Loucy (cell line): ENCODE measurements at regions not wholly inside any gene's neighbourhood (a gene's known extent, or its start where the extent isn't known, plus 50 kb on each side); places are given as distances from the start of the nearest gene placed in this dataset.

Experiments
- CTCF ChIP-seq: fragments of 200-600 bp; sonication (generic); conservative IDR thresholded peaks from 2 replicates; pipeline ENCODE4 v1.5.1; 2014; ENCODE audit warnings: mild to moderate bottlenecking, antibody characterized with exemption, low read length
- EZH2phosphoT487 ChIP-seq: fragments of 200-600 bp; IDR thresholded peaks from 2 replicates; pipeline ENCODE4 v1.6.1; 2018; ENCODE audit warnings: antibody characterized with exemption, mild to moderate bottlenecking, moderate library complexity, borderline replicate concordance

GRCh38 chr20:22866812-22867341, 168.2 kb upstream of the SSTR4 start:
- TF ChIP-seq CTCF (no peak), EZH2phosphoT487 (no peak)
